ENCODE measurements at regions not wholly inside any gene's neighbourhood (a gene's known extent, or its start where the extent isn't known, plus 50 kb on each side); places are given as distances from the start of the nearest gene placed in this dataset.
"Not testable (repeated sequence)": the region's sequence is repeated elsewhere in the genome, so short reads cannot be mapped to it uniquely, and the experiment has no call there.

DNA sequence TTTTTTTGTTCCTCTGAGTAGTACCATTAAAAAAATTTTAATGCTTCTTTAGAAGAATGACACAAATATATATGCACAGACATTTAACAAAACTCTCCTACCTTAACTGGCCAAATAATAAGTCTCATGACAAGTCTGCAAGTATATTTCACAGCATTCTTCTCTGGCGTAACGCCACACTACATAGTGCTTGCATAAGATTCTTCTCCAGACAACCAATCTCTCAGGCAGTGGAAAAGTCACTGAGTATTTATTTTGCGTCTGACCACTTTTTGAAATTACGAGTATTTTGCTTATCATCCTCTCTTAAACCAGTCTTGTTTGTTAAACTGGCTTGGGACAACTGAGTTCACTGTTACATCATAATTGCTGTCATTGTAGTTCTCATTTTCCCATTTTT lies 749.2 kb downstream of the ADCYAP1 start:
- H3K27ac ChIP-seq (ENCODE audit: insufficient read depth in 1 of 2, low read depth in 1 of 2, low read length in 2 of 2, poor library complexity in 1 of 2, severe bottlenecking in 2 of 2), result no peak overlapping the region
- DNase-seq, result no peak
- no peaks in the 10 kb centered on the region for H3K27me3 ChIP-seq (replicated peaks in 2 of 5; ENCODE audit: control insufficient read depth in 4 of 5, insufficient read depth in 5 of 5, low read length in 4 of 5)
- H3K36me3 ChIP-seq (ENCODE audit: control insufficient read depth in 4 of 4, insufficient read depth in 4 of 4, low read length in 3 of 4), result no peaks in the 10 kb centered on the region
- no peak overlapping the region for H3K4me3 ChIP-seq (ENCODE audit: control insufficient read depth in 1 of 7, extremely low read depth in 1 of 7, insufficient read depth in 4 of 7, low read depth in 2 of 7, low read length in 6 of 7)
- no peaks in the 10 kb centered on the region for H3K9me3 ChIP-seq (ENCODE audit: control extremely low read depth in 1 of 5, control insufficient read depth in 4 of 5, insufficient read depth in 2 of 5, low read depth in 1 of 5, low read length in 4 of 5)
- WGBS (ENCODE audit: insufficient coverage), result 100% methylated on average over 2 of the region's 4 CpGs
- peaks cover 0 to 9% (median 0%) of the 10 kb centered on the region in 4 experiments for H3K4me1 ChIP-seq (ENCODE audit: control extremely low read depth in 1 of 4, control insufficient read depth in 4 of 4, insufficient read depth in 4 of 4, low read length in 3 of 4)
- CTCF ChIA-PET, result no interaction called here
- POLR2A ChIA-PET, result no interaction called here

DNA sequence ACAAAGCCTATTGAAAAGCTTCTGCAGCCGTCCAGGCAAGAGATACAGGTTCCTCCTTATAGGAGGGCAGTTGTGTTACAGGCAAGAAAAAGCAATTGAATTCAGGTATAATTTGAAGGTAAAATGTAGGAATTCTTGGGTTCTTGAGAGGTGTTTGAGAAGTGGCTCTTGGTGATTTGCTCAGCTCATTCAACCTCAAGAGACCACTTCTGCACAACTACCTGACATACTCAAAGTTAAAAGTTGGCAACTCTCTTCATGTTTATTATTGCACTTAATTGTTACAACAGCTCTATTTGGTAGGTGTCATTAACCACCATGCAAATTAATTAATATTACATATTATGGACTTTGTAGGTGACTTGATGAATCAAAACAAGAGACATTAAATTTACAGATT lies 753.2 kb downstream of the ADCYAP1 start:
- Histone ChIP-seq H3K4me3 (ENCODE audit: control insufficient read depth in 1 of 7, extremely low read depth in 1 of 7, insufficient read depth in 4 of 7, low read depth in 2 of 7, low read length in 6 of 7) (no peak overlapping the region), H3K9me3 (ENCODE audit: control extremely low read depth in 1 of 5, control insufficient read depth in 4 of 5, insufficient read depth in 2 of 5, low read depth in 1 of 5, low read length in 4 of 5) (no peaks in the 10 kb centered on the region), H3K27ac (ENCODE audit: insufficient read depth in 1 of 2, low read depth in 1 of 2, low read length in 2 of 2, poor library complexity in 1 of 2, severe bottlenecking in 2 of 2) (no peak overlapping the region), H3K4me1 (ENCODE audit: control extremely low read depth in 1 of 4, control insufficient read depth in 4 of 4, insufficient read depth in 4 of 4, low read length in 3 of 4) (no peaks in the 10 kb centered on the region), H3K27me3 (replicated peaks in 2 of 5; ENCODE audit: control insufficient read depth in 4 of 5, insufficient read depth in 5 of 5, low read length in 4 of 5) (no peaks in the 10 kb centered on the region), H3K36me3 (ENCODE audit: control insufficient read depth in 4 of 4, insufficient read depth in 4 of 4, low read length in 3 of 4) (no peaks in the 10 kb centered on the region)
- WGBS (ENCODE audit: insufficient coverage), result no CpG with 5 or more reads among the region's 1 CpG
- ChIA-PET POLR2A (interaction anchor here (0.6 kb wide), 1 partner anchor 441 kb away, joined by 6 read pairs; no protein-coding TSS in a partner anchor), CTCF (interaction anchor here (0.8 to 1.0 kb wide), 2 partner anchors 9 to 37 kb away, joined by 3 to 4 read pairs; no protein-coding TSS in a partner anchor)
- DNase-seq, result no peak

DNA sequence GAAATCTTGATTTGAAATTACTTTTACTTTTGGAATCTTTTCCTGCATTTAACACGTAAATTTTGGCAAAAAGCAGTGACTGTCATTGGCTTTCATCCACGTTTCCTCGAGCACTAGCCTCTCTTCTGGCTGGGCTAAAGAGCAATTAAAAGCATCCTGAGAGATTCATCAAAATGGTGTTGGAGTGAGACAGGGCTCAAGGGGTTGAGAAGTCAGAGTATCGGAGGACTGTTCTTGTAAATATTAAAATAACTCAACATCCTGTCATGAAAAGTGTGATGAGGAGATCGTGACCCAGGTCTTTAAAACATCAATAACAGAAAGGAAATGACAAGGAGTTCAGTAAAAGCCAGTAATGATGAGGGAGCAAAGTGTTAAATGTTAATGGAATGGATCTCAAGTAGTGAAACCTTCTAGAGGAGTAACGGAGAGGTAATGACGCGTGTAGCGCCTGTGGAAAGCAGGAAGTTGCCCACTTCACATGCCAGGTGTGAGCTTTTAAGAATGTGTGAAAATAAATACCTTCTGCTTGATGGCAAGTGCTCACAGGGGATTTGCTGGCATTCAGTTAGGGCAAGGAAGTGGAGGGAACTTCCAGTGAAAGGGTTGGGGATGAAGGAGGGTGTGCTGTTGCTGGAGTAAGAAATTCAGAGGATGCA lies 754.4 kb downstream of the ADCYAP1 start:
- CTCF ChIA-PET, result no interaction called here
- H3K27me3 ChIP-seq (replicated peaks in 2 of 5; ENCODE audit: control insufficient read depth in 4 of 5, insufficient read depth in 5 of 5, low read length in 4 of 5), result no peaks in the 10 kb centered on the region
- no peaks in the 10 kb centered on the region for H3K36me3 ChIP-seq (ENCODE audit: control insufficient read depth in 4 of 4, insufficient read depth in 4 of 4, low read length in 3 of 4)
- 91% methylated on average over 4 of the region's 9 CpGs for WGBS (ENCODE audit: insufficient coverage)
- no peaks in the 10 kb centered on the region for H3K4me1 ChIP-seq (ENCODE audit: control extremely low read depth in 1 of 4, control insufficient read depth in 4 of 4, insufficient read depth in 4 of 4, low read length in 3 of 4)
- H3K4me3 ChIP-seq (ENCODE audit: control insufficient read depth in 1 of 7, extremely low read depth in 1 of 7, insufficient read depth in 4 of 7, low read depth in 2 of 7, low read length in 6 of 7), result no peak overlapping the region
- POLR2A ChIA-PET, result no interaction called here
- no peak for DNase-seq
- no peak overlapping the region for H3K27ac ChIP-seq (ENCODE audit: insufficient read depth in 1 of 2, low read depth in 1 of 2, low read length in 2 of 2, poor library complexity in 1 of 2, severe bottlenecking in 2 of 2)
- no peaks in the 10 kb centered on the region for H3K9me3 ChIP-seq (ENCODE audit: control extremely low read depth in 1 of 5, control insufficient read depth in 4 of 5, insufficient read depth in 2 of 5, low read depth in 1 of 5, low read length in 4 of 5)

DNA sequence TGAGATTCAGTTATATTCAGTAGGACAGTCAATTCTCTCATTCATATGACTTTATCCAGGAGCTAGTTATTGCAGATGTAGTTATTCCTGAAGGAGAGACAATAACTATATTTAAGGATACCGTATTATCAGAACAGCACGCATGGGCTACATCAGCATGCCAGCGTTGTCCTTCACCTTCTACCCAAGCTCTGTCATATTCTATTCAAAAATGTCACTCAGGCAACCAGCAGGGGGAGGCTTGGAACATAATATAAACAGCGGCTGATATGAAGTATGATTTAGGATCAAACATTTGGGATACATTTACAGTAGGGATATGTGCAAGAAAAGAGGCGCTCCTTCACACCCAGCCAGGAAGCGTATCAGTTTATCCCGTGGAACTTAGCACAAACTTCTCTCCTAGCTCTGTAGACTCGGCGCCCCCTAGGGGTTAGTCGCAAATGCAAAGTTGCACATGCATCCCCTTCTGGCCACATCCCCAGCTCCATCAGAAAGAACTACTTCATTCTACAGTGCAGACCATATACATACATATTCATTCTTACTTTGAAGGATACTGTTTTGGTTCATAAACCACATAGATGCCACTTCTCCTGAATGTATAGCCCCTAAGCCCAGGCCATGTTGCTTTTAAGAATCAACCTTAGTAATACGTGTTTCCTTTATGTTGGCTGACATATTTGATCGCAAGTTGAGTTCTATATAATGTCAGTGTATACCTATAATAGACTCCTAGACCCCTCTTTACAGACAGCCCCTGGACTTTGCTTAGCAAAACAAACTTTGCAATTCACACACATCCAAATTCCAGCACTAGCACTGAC lies 759.4 kb downstream of the ADCYAP1 start:
- Histone ChIP-seq H3K4me1 (ENCODE audit: control extremely low read depth in 1 of 4, control insufficient read depth in 4 of 4, insufficient read depth in 4 of 4, low read length in 3 of 4) (no peaks in the 10 kb centered on the region), H3K27me3 (replicated peaks in 2 of 5; ENCODE audit: control insufficient read depth in 4 of 5, insufficient read depth in 5 of 5, low read length in 4 of 5) (peaks cover 0 to 2% (median 0%) of the 10 kb centered on the region in 5 experiments), H3K4me3 (ENCODE audit: control insufficient read depth in 1 of 7, extremely low read depth in 1 of 7, insufficient read depth in 4 of 7, low read depth in 2 of 7, low read length in 6 of 7) (peak overlapping the region in 2 of 7 experiments; percentile 42 to 56), H3K9me3 (ENCODE audit: control extremely low read depth in 1 of 5, control insufficient read depth in 4 of 5, insufficient read depth in 2 of 5, low read depth in 1 of 5, low read length in 4 of 5) (no peaks in the 10 kb centered on the region), H3K27ac (ENCODE audit: insufficient read depth in 1 of 2, low read depth in 1 of 2, low read length in 2 of 2, poor library complexity in 1 of 2, severe bottlenecking in 2 of 2) (no peak overlapping the region), H3K36me3 (ENCODE audit: control insufficient read depth in 4 of 4, insufficient read depth in 4 of 4, low read length in 3 of 4) (no peaks in the 10 kb centered on the region)
- peak; percentile 49 to 69 (median 68) for DNase-seq
- WGBS (ENCODE audit: insufficient coverage), result 10% methylated on average over 7 of the region's 12 CpGs
- POLR2A ChIA-PET, result no interaction called here
- CTCF ChIA-PET, result interaction anchor here (0.5 to 1.9 kb wide), 16 partner anchors 9 to 884 kb away, joined by 3 to 13 read pairs (median 4); no protein-coding TSS in a partner anchor

DNA sequence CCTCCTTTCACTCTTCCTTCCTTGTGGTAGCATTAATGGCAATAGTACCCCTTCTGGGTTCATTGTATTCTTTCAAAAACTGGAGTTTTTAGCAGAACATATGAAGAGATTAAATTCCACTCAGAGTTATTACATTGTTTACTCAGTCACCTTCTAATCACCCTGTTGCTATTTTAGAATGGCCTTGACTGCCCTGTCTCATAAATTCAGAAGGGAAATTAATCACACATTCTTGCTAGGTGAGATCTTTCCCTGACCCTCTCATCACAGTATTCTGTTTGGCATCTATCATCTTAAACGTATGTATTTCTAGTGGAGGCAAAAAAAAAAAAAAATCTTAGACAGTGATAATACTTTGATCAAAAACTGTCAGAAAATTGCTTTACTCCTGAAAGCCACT lies 760.4 kb downstream of the ADCYAP1 start:
- Histone ChIP-seq H3K4me1 (ENCODE audit: control extremely low read depth in 1 of 4, control insufficient read depth in 4 of 4, insufficient read depth in 4 of 4, low read length in 3 of 4) (no peaks in the 10 kb centered on the region), H3K27me3 (replicated peaks in 2 of 5; ENCODE audit: control insufficient read depth in 4 of 5, insufficient read depth in 5 of 5, low read length in 4 of 5) (peaks cover 0 to 2% (median 0%) of the 10 kb centered on the region in 5 experiments), H3K36me3 (ENCODE audit: control insufficient read depth in 4 of 4, insufficient read depth in 4 of 4, low read length in 3 of 4) (no peaks in the 10 kb centered on the region), H3K9me3 (ENCODE audit: control extremely low read depth in 1 of 5, control insufficient read depth in 4 of 5, insufficient read depth in 2 of 5, low read depth in 1 of 5, low read length in 4 of 5) (no peaks in the 10 kb centered on the region), H3K27ac (ENCODE audit: insufficient read depth in 1 of 2, low read depth in 1 of 2, low read length in 2 of 2, poor library complexity in 1 of 2, severe bottlenecking in 2 of 2) (no peak overlapping the region), H3K4me3 (ENCODE audit: control insufficient read depth in 1 of 7, extremely low read depth in 1 of 7, insufficient read depth in 4 of 7, low read depth in 2 of 7, low read length in 6 of 7) (no peak overlapping the region)
- no CpG with 5 or more reads among the region's 1 CpG for WGBS (ENCODE audit: insufficient coverage)
- CTCF ChIA-PET, result interaction anchor here (0.8 to 1.2 kb wide), 3 partner anchors 9 to 808 kb away, joined by 3 read pairs; no protein-coding TSS in a partner anchor
- POLR2A ChIA-PET, result no interaction called here
- no peak for DNase-seq

DNA sequence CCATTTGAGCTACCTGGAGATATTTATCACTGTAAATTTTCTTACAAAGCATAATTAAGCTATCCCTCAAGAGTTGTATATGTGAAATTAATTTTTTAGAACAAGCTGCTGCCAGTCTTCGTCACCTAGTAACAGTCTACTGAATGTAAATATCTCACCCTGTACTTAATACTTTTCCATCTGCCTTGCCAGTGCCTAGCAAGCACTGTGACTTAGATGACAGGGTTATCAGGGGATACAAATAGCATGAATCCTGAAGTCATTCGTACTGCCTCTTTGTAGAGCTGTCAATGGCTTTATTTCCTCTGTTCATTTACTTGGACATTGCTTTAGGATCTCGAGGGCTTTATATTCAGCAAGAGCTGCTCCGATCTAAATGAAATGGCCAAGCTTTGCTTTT lies 763.6 kb downstream of the ADCYAP1 start:
- DNase-seq, result no peak
- Histone ChIP-seq H3K36me3 (ENCODE audit: control insufficient read depth in 4 of 4, insufficient read depth in 4 of 4, low read length in 3 of 4) (no peaks in the 10 kb centered on the region), H3K27ac (ENCODE audit: insufficient read depth in 1 of 2, low read depth in 1 of 2, low read length in 2 of 2, poor library complexity in 1 of 2, severe bottlenecking in 2 of 2) (no peak overlapping the region), H3K27me3 (replicated peaks in 2 of 5; ENCODE audit: control insufficient read depth in 4 of 5, insufficient read depth in 5 of 5, low read length in 4 of 5) (peaks cover 0 to 2% (median 0%) of the 10 kb centered on the region in 5 experiments), H3K4me3 (ENCODE audit: control insufficient read depth in 1 of 7, extremely low read depth in 1 of 7, insufficient read depth in 4 of 7, low read depth in 2 of 7, low read length in 6 of 7) (no peak overlapping the region), H3K9me3 (ENCODE audit: control extremely low read depth in 1 of 5, control insufficient read depth in 4 of 5, insufficient read depth in 2 of 5, low read depth in 1 of 5, low read length in 4 of 5) (peaks cover 0 to 3% (median 0%) of the 10 kb centered on the region in 5 experiments), H3K4me1 (ENCODE audit: control extremely low read depth in 1 of 4, control insufficient read depth in 4 of 4, insufficient read depth in 4 of 4, low read length in 3 of 4) (no peaks in the 10 kb centered on the region)
- CTCF ChIA-PET, result interaction anchor here (0.8 kb wide), 1 partner anchor 24 kb away, joined by 3 read pairs; no protein-coding TSS in a partner anchor
- POLR2A ChIA-PET, result no interaction called here
- no CpG with 5 or more reads among the region's 4 CpGs for WGBS (ENCODE audit: insufficient coverage)

DNA sequence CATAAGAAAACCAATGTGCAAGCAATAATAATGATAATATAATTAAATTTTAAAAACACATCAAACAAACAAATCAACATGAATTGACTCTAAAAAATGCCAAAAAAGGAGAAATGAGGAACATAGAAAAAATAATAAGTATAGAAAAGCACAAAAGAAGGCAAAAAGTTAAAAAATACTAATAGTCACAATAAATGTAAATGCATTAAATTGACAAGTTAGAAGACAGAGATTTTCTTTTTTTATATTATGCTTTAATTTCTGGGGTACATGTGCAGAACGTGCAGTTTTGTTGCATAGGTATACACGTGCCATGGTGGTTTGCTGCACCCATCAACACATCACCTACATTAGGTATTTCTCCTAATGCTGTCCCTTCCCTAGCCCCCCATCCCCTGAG lies 767.0 kb downstream of the ADCYAP1 start:
- H3K36me3 ChIP-seq (ENCODE audit: control insufficient read depth in 4 of 4, insufficient read depth in 4 of 4, low read length in 3 of 4); DNase-seq; H3K27ac ChIP-seq (ENCODE audit: insufficient read depth in 1 of 2, low read depth in 1 of 2, low read length in 2 of 2, poor library complexity in 1 of 2, severe bottlenecking in 2 of 2); CTCF ChIA-PET; POLR2A ChIA-PET; H3K9me3 ChIP-seq (ENCODE audit: control extremely low read depth in 1 of 5, control insufficient read depth in 4 of 5, insufficient read depth in 2 of 5, low read depth in 1 of 5, low read length in 4 of 5); H3K27me3 ChIP-seq (replicated peaks in 2 of 5; ENCODE audit: control insufficient read depth in 4 of 5, insufficient read depth in 5 of 5, low read length in 4 of 5); H3K4me3 ChIP-seq (ENCODE audit: control insufficient read depth in 1 of 7, extremely low read depth in 1 of 7, insufficient read depth in 4 of 7, low read depth in 2 of 7, low read length in 6 of 7); H3K4me1 ChIP-seq (ENCODE audit: control extremely low read depth in 1 of 4, control insufficient read depth in 4 of 4, insufficient read depth in 4 of 4, low read length in 3 of 4): not testable (repeated sequence)
- WGBS (ENCODE audit: insufficient coverage), result 100% methylated on average over 1 of the region's 2 CpGs
